Stimulated activated CD4-positive, alpha-beta T cell treated with anti-CD3 and anti-CD28 coated beads, Interleukin-12 subunit alpha, Interleukin-12 subunit beta, amount 100 ng/mL, for 48 hours (primary cell): ENCODE measurements at regions not wholly inside any gene's neighbourhood (a gene's known extent, or its start where the extent isn't known, plus 50 kb on each side); places are given as distances from the start of the nearest gene placed in this dataset.
"Not testable (repeated sequence)": the region's sequence is repeated elsewhere in the genome, so short reads cannot be mapped to it uniquely, and the experiment has no call there.

Experiments
- DNase-seq, 3 donors: peaks; one replicate each; pipeline ENCODE4 v3.0.0-alpha.2; 2020; ENCODE audit warnings: low read depth in 2 of 3, low spot score in 1 of 3

DNA sequence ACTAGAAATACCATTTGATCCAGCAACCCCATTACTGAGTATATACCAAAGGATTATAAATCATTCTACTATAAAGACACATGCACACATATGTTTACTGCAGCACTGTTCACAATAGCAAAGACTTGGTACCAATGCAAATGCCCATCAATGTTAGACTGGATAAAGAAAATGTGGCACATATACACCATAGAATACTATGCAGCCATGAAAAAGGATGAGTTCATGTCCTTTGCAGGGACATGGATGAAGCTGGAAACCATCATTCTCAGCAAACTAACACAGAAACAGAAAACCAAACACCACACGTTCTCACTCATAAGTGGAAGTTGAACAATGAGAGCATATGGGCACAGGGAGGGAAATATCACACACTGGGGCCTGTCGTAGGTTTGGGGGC, 106.0 kb downstream of the SPATA18 start:
- not testable (repeated sequence) for DNase-seq

- no peak for DNase-seq
These were observed 106.7 kb downstream of the SPATA18 start for GRCh38 chr4:52157641-52158316.

DNA sequence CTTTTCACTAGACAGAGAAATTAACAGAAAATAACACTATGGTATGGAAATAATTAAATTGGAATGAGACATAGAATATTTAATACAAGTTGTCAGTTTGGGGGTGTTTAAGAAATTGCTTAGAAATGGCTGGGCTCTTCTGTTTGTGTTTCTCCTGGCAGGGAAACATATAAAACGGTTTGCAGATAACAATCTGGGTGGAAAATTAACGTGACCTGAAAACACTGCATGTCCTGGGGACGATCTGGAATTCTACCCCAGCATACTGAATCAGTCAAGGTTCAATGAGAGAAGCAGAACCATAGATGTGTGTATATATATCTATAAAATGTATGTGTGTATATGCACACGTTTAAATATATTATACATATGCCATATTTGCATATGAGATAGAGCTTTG, 109.8 kb downstream of the SPATA18 start:
- no peak for DNase-seq

DNA sequence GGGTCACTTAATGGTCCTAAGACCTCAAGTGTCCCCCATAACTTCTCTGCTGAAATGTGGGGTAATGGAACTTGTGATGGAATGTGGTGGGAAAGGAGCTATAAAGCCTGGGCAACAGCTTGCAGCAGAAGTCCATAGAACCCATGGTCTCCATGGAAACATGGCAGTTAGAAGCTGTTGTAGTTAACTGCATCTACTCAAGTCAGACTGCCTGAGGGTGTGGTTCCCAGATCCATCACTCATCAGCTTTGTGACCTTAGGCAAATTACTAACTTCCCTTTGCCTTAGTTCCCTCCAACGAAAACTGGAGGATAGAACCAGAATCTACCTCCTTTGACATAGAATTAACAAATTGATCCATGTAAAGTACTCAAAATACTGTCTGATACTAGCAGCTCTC, 113.0 kb downstream of the SPATA18 start:
- DNase-seq: no peak

GRCh38 chr4:52172166-52172565, 121.1 kb downstream of the SPATA18 start:
- DNase-seq: no peak

- DNase-seq: no peak
These were observed 122.5 kb downstream of the SPATA18 start for GRCh38 chr4:52173470-52174045.

- DNase-seq: no peak
These were observed 136.5 kb downstream of the SPATA18 start for GRCh38 chr4:52187603-52188002.

DNA sequence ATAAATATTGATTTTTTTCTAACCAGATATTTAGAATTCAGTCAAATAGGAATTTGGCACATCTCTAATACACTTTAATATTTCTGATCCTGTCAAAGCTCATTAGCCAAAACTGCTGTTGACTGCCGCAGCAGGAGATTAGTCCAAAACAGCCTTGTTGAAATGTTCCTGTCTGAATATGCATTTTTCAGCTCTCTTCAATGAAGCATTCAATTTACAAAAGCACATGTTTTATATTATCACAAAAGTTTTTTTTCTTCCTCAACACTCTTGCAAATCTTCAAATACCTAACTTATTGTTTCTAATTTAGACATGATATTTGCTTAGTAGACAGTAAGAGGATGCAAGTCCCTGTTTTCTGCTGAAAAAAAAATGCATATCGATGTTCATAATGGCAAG, 140.9 kb downstream of the SPATA18 start:
- no peak for DNase-seq

GRCh38 chr4:52192721-52193135, 141.6 kb downstream of the SPATA18 start:
- no peak for DNase-seq

DNA sequence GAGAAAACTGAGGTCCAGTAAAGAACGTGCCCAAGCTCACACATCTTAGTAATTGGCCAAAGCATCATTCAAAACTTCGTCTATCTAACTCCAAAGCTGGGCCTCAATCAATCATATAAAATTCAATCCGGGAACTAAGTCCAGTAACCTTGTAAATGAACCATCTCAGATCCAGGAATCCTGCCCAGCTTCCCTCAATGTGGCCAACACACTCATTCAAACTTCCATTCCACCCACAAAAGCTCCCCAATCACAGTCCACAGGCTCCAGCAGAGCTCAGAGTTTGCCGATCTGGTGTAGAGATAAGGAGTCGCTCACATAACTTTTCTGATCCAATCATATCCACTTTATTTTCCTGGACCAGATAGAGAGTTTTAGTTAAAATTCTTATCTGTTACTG, 144.8 kb downstream of the SPATA18 start:
- no peak for DNase-seq

DNA sequence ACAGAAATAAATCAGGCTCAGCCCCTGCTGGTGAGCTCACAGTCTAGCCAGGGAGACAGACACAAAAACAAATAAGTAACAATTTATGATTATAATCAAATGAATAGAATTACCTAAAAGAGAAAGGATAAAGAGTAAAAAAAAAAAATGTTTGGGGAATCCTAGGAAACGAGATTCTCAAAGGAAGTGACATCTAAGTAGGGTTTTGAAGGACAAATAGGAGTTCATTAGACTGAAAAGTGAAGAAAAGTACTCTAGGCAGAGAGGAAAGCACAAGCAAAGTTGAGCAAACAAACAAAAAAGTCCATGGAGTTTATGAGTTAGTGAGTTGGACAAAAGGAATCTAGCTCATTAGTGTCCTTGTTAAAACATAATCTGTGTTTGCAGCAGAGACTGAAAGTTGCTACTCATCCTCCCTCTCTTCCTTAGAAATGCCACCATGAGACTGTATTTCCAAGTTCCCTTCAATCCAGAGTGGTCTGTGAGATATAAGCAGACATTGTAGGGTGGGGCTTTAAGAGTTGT, 145.6 kb downstream of the SPATA18 start:
- no peak for DNase-seq

DNA sequence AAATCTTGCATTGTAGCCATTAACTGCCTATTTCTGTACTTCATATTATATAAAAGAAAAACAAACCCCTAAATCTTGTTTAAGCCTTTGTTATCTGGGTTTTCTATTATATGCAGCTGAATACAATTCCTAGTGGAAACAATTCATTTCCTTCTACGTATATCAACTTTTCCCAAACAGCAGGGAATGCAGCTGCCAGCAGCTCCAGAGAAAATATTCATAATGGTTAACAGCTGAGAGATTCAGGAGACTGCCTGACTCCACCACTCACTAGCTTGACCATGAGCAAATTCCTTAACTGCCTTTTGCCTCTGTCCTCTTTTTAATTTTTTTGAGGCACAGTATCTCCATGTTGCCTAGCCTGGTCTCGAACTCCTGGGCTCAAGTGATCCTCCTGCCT, 146.2 kb downstream of the SPATA18 start:
- no peak for DNase-seq

DNA sequence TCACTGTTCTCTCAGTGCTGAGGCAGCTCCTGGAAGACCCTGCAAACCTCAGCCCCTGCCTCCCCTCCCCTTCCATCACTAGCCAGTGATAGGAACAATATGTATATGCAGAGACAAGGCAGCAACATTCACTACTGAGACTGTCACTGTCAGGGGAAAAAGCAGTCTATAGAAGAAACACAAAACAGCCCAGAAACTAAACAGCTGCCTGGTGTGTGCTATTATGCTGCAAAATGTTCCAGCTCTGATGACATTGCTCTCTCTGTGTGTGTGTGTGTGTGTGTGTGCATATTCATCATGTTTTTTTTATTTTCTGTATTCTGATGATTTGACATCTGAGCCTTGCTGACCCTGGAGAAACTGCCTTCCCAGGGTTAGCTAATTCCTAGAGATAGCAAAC, 147.2 kb downstream of the SPATA18 start:
- no peak for DNase-seq

- DNase-seq: no peak
These were observed 148.7 kb downstream of the SPATA18 start for GRCh38 chr4:52199574-52200338.

GRCh38 chr4:52200339-52200725, 149.2 kb downstream of the SPATA18 start:
- DNase-seq: no peak

DNA sequence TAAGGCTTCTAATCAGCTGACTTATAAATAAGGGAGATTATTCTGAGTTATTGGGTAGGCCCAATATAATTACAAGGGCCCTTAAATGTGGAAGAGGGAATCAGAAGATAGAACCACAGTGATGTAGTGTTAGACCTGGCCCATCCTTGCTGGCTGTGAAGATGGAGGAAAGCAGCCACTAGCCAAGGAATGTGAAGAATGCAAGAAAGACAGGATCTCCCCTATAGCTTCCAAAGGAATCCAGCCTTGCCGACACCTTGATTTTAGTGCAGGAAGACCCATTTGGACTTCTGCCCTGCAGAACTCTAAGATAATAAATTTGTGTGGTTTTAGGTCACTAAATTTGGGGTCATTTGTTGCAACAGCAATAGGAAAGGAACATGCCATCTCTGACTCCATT, 150.6 kb downstream of the SPATA18 start:
- no peak for DNase-seq

DNA sequence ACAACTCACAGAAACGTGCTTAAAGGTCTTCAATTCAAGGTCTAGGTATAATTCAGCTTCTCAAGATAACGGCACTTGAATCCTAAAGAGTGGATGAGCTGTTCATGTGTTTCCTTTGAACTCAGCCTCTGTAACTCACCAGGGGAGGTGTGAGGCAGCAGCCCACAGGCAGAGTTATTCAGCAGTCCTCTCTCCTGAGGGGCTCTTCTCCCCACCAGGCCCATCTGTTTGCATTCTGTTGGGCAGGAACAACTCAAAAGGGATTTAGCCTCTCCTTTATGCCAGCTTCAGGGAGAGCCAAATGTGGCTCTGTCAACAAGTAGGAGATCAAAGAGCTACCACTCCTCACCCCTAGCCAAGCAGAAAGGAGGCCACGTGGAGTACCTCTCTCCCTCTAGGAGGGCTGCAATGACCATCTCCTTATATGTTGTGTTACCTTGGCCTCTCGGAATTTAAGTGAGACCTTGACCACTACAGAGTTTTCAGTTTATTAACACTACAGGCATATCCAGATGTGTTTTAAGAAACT, 151.2 kb downstream of the SPATA18 start:
- no peak for DNase-seq

DNA sequence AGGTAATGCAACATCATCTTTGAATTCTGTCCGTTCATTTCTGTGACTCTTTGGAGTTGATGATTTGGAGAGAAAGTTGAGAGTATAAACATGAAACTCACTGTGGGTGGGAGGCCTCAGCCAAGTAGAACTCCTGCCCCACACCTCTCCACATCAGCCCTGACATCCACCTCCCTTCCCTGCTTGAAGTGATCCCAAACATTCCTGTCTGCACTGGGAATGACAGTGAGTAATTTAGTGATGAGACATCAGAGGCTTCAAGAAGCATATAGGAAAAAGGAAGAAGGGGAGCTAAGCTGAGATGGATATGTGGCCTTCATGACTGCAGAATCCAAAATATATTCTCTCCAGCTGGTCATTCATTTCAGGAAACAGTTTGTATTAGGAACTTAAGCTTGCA, 151.8 kb downstream of the SPATA18 start:
- no peak for DNase-seq

DNA sequence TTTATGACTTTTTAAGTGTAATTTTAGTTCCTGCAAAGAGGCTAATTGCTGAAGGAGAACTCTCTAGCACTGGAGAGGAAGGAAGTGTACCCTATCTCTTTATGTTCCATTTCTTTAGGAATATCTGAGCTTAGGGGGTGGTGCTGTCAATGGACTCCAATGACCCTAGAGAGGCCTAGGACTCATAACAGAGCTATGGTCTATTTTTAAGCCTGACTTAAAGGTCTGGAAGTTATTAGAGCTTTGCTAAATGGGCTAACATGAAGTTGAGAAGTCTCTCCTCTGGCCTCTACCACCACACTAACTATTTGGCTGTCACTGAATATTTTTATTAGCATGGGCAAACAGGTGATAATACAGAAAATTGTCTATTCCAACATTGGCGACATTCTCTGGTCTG, 152.2 kb downstream of the SPATA18 start:
- no peak for DNase-seq

- no peak for DNase-seq
These were observed 153.8 kb downstream of the SPATA18 start for GRCh38 chr4:52204921-52205320.

DNA sequence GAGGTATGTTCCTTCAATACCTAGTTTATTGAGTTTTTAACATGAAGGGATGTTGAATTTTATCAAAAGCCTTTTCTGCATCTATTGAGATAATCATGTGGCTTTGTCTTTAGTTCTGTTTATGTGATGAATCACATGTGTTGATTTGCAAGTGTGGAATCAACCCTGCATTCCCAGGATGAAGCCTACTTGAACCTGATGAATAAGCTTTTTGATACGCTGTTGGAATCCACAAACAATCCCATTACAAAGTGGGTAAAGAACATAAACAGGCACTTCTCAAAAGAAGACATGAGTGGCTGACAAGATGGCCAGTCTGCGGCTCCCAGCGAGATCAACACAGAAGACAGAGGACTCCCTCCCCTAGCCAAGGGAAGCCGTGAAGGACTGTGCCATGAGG, 156.0 kb downstream of the SPATA18 start:
- DNase-seq: not testable (repeated sequence)

DNA sequence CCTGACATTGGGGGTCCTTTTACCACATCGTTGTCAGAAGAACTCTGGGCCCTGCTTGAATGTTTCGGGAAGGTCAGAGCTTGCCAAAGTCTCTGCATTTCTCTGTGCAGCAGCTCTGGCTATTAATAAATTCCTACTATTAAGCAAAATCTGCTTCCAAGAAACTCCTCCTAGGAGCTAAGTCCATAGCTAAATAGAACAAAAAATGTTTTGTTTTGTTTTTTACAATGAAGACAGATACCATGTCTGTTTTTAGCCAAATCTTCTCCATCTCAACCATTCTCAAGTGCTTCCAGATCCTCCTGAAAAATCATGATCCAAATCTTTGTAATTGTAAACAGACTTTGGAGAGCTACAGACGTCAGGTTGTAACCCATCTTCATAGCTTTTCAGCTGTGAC, 161.6 kb downstream of the SPATA18 start:
- no peak for DNase-seq
